Chondrocyte (in vitro differentiated cells): ENCODE measurements at regions not wholly inside any gene's neighbourhood (a gene's known extent, or its start where the extent isn't known, plus 50 kb on each side); places are given as distances from the start of the nearest gene placed in this dataset.

Source experiments
- DNase-seq: peaks from one replicate; pipeline ENCODE4 v3.0.0; 2021; ENCODE audit warnings: mixed read lengths, low spot score
- H3K27ac Mint-ChIP-seq: one replicate; pipeline ENCODE4 v1.8.0; 2021; ENCODE audit warnings: mild to moderate bottlenecking, moderate library complexity, mixed read lengths; ENCODE audit not compliant: unreplicated experiment
- H3K27me3 Mint-ChIP-seq: 2 replicates; pipeline ENCODE4 v1.8.0; 2021; ENCODE audit warnings: low read depth, mixed read lengths
- H3K36me3 Mint-ChIP-seq: 2 replicates; pipeline ENCODE4 v1.8.0; 2021; ENCODE audit warnings: low read depth, mixed read lengths
- H3K4me1 Mint-ChIP-seq: 2 replicates; pipeline ENCODE4 v1.8.0; 2021; ENCODE audit warnings: low read depth, mild to moderate bottlenecking, mixed read lengths
- H3K4me3 Mint-ChIP-seq: one replicate; pipeline ENCODE4 v1.8.0; 2021; ENCODE audit warnings: mild to moderate bottlenecking, moderate library complexity, mixed read lengths; ENCODE audit not compliant: unreplicated experiment
- H3K9me3 Mint-ChIP-seq: 2 replicates; pipeline ENCODE4 v1.8.0; 2021; ENCODE audit warnings: low read depth, mixed read lengths
- TF ChIP-seq, protein P1 (sequence below): fragments of 200-600 bp; sonication (generic); IDR thresholded peaks from 2 replicates; pipeline ENCODE4 v1.5.0; 2021; ENCODE audit warnings: antibody characterized with exemption, mild to moderate bottlenecking, moderate library complexity

DNA sequence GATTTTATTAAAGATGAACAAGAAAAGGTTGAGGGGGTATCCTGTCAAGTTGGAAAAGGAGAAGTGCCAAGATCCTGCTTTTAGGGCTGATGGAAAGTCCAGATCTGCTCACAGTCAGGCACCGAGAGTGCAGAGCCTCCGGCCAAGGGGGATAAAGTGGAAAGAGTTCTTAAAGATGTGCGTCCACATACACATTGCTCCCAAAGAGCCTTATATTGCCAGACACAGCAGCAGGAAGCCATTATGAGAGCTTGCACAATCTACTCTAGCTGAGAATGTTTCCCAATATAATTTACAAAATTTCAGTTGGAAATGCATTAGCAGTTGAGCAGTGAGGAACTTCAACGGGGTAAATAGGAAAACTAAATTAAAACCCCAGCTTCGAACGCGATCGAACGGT, 95.6 kb downstream of the SALL1 start:
- Mint-ChIP-seq H3K4me3 (no peak overlapping the region), H3K9me3 (peaks cover 3% of the 10 kb centered on the region), H3K36me3 (no peaks in the 10 kb centered on the region)

DNA sequence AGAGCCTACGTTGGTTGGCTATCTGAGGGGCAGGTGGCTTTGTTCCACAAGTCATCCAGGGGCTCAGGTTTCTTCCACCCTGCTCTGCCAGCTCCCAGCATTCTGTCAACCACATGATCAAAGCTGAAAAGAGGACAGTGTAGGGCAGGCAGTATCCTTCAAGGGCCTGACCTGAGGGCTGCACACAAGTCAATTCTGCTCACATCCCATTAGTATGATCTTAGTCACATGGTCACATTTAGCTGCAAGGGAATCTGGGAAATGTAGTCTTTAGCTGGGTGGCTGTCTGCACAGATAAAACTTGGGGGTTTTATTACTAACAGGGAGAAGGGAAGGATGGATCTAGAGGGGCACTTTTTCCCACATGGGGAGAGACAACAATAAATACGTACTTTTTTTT, 97.3 kb downstream of the SALL1 start:
- Mint-ChIP-seq H3K4me1 (no peaks in the 10 kb centered on the region), H3K4me3 (no peak overlapping the region), H3K36me3 (no peaks in the 10 kb centered on the region), H3K9me3 (peaks cover 3% of the 10 kb centered on the region), H3K27me3 (peaks cover 19% of the 10 kb centered on the region), H3K27ac (no peak overlapping the region)
- TF ChIP-seq, protein P1, sequence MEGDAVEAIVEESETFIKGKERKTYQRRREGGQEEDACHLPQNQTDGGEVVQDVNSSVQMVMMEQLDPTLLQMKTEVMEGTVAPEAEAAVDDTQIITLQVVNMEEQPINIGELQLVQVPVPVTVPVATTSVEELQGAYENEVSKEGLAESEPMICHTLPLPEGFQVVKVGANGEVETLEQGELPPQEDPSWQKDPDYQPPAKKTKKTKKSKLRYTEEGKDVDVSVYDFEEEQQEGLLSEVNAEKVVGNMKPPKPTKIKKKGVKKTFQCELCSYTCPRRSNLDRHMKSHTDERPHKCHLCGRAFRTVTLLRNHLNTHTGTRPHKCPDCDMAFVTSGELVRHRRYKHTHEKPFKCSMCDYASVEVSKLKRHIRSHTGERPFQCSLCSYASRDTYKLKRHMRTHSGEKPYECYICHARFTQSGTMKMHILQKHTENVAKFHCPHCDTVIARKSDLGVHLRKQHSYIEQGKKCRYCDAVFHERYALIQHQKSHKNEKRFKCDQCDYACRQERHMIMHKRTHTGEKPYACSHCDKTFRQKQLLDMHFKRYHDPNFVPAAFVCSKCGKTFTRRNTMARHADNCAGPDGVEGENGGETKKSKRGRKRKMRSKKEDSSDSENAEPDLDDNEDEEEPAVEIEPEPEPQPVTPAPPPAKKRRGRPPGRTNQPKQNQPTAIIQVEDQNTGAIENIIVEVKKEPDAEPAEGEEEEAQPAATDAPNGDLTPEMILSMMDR, result no peak
- DNase-seq, result no peak

More for the DNA sequence above, 95.6 kb downstream of the SALL1 start:
- peaks cover 19% of the 10 kb centered on the region for H3K27me3 Mint-ChIP-seq
- no peak for DNase-seq
- H3K27ac Mint-ChIP-seq, result no peak overlapping the region
- TF ChIP-seq, protein P1, result no peak
- no peaks in the 10 kb centered on the region for H3K4me1 Mint-ChIP-seq

DNA sequence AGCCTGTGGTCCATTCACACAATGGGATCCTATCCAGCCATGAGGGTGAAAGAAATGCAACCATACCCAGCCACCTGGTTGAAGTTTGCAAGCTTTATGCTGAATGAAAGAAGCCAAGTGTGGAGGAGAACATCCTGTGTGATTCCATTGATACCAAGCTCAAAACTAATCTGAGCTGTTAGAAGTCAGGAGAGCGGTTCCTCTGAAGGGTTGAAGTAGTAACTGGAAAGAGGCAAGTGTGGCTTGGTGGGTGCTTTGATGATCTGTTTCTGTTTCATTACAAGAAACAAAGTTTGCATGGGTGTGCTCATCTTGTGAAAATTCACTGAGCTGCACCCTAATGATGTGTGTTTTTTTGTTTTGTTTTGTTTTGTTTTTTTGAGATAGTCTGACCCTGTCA, 99.4 kb downstream of the SALL1 start:
- TF ChIP-seq, protein P1, result no peak
- DNase-seq, result no peak
- no peak overlapping the region for H3K27ac Mint-ChIP-seq
- peaks cover 6% of the 10 kb centered on the region for H3K27me3 Mint-ChIP-seq
- H3K9me3 Mint-ChIP-seq, result peaks cover 3% of the 10 kb centered on the region
- no peaks in the 10 kb centered on the region for H3K36me3 Mint-ChIP-seq
- H3K4me3 Mint-ChIP-seq, result no peak overlapping the region
- no peaks in the 10 kb centered on the region for H3K4me1 Mint-ChIP-seq

DNA sequence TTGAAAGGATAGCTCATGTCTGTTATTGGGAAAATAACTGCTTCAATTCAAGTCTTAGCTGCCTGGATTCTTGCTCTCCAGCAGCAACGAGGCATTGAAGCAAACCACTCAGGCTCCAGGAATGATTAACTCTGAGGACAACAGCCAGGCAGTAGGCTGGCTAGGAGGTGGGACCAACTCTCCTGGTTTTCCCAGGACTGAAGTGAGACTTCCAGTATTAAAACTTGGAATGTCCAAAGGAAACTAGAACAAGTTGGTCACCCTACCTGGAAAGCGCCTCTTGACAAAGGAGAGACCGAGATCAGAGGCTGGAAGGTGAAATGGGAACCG, 100.7 kb downstream of the SALL1 start:
- DNase-seq, result no peak
- Mint-ChIP-seq H3K9me3 (peaks cover 3% of the 10 kb centered on the region), H3K4me1 (no peaks in the 10 kb centered on the region), H3K4me3 (no peak overlapping the region), H3K27me3 (peaks cover 3% of the 10 kb centered on the region), H3K36me3 (no peaks in the 10 kb centered on the region), H3K27ac (no peak overlapping the region)
- TF ChIP-seq, protein P1, result no peak

DNA sequence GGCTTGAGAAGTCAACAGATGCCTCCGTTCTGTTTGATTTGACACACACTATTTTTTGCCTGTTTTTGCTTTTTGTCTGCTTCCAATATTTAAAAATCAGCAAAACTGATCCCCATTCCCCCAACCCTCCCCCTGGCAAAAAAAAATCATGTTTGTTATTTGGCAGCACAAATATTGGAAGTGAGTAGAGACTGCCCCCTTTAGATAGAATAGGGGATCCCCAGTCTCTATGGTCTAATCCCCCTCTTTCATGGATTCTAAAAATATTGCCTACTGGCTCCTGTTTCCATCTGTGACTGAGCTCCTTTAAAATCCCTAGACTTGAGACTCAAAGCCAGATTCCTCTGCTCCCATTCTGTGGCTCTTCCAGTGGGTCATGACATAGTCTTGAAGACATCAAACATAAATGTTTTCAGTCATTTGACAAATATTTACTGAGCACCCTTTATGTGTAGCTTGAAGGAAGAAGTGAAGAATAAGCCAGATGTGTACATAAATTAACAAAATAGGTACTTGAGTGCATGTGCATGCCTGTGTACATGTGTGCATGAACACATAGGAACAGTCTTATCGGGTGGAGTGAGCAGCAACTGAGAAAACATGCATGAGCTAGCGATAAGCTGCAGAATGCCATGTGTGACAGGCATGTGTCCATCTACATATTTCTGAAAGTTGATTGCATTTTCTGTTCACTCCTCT, 101.2 kb downstream of the SALL1 start:
- H3K27ac Mint-ChIP-seq, result no peak overlapping the region
- TF ChIP-seq, protein P1, result no peak
- no peaks in the 10 kb centered on the region for H3K36me3 Mint-ChIP-seq
- no peak overlapping the region for H3K4me3 Mint-ChIP-seq
- DNase-seq, result no peak
- H3K4me1 Mint-ChIP-seq, result no peaks in the 10 kb centered on the region
- H3K9me3 Mint-ChIP-seq, result peaks cover 3% of the 10 kb centered on the region
- peaks cover 3% of the 10 kb centered on the region for H3K27me3 Mint-ChIP-seq
